GM18870 (cell line): ENCODE measurements at regions not wholly inside any gene's neighbourhood (a gene's known extent, or its start where the extent isn't known, plus 50 kb on each side); places are given as distances from the start of the nearest gene placed in this dataset.

Experiments
- ATAC-seq: cut with Tn5 transposase; IDR thresholded peaks from one replicate; pipeline ENCODE4 v1.9.1; 2021; ENCODE audit warnings: moderate library complexity; ENCODE audit not compliant: unreplicated experiment

DNA sequence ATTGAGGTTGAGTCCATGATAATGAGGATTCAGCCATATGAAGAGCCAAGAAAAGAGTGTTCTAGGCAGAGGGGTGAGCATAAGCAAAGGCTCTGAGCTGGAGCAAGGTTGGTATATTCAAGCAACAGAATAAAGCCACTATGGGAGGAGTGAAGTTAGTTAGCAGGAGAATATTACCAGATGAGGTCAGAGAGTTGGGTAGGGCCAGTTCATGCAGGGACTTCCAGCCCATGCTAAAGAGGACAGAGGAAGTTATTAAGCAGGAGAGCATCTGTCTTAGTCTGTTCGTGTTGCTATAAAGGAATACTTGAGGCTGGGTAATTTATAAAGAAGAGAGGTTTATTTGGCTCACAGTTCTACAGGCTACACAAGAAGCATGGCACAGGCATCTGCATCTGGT lies 57.1 kb upstream of the ATG10 start:
- ATAC-seq: no peak

DNA sequence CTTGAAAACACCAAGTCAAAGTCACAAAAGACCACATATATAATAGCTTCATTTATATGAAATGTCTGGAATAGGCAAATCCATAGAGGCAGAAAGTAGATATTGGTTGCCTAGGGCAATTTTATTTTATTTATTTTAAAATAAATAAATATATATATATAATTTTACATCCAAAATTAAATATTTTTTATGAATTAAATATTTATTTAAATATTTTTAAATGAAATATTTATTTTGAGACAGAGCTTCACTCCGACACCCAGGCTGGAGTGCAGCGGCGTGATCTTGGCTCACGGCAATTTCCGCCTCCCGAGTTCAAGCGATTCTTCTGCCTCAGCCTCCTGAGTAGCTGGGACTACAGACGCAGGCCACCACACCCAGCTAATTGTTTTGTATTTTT lies 58.9 kb upstream of the ATG10 start:
- ATAC-seq: no peak

DNA sequence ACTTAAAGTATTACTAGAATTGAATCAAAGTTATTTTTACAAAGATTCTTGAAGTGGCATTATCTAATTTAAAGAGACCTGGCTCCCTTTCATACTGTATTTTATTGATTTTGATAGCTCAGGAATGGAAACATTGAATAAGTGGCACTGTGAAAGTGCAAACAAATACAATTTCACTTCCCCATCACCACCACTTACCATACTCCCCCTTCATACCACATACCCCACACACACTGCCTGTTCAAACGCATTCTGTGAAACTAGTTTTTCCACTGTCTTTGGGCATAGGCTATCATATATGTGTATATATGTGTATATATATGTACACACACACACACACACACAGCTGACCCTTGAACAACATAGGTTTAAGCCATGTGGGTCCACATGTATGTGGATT lies 62.1 kb upstream of the ATG10 start:
- ATAC-seq: no peak

DNA sequence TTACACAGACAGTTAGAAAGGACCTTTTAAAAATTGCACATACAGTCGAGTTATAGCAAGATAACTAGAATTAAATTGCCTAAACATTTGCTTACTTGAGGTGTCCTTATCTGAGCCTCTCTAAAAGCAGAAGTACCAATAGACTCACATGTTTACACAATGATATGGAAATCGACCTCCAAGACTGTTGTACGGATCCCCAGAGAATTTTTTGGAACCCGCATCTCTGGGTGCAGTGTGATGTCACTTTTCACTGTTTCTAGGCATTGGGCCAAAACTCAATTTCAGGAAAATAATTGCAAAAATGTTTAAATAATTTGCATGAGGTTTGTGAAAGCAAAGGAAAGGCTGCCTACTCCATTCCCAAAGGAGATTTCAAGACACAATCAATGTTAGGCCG lies 63.1 kb upstream of the ATG10 start:
- no peak for ATAC-seq

DNA sequence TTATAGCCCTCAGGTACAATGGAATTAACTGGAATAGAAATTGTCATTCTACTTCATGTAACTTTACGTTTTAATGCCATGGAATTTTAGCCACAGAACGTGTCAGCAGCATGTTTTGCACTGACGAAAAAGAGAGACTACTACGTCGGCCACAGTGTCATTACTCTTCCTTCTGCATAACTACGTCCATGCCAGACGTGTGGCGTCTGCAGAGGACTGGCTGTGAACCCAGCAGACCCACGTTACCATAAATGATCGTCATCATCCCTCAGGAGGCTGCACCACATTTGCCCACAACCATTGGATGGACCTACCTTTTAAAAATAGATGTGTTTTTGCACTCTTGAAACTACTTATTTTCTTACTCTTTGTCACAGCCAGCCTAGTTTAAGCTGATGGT lies 63.8 kb upstream of the ATG10 start:
- ATAC-seq: no peak

DNA sequence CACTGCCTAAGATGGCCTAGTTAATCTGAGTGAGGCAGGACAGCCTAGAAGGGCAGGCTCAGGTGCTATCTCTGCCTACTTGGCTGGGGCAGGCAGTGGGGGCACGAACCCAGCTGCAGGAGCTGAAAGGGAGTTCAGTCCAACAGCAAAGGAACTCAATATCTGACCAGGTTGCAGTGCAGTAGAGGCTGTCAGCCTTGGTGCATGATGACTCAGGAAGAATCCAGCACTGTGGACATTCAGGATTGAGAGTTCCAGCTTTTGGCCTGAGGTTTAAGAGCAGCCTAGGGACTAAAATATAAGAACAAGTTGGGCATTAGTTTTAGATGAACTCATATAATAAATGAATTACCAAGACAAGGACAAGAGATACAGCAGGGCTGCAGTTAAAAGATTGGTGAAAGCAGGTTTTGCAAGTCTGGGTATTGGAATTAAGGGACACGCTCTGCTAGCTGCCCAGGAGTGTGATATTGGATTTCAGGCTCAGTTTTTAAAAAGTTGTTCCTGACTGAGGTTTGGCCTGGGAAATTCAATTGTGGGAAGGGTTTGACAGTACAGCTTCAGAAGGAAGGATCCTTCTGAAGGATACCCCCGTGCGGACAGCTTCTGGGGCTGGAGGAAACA lies 64.7 kb upstream of the ATG10 start:
- no peak for ATAC-seq

DNA sequence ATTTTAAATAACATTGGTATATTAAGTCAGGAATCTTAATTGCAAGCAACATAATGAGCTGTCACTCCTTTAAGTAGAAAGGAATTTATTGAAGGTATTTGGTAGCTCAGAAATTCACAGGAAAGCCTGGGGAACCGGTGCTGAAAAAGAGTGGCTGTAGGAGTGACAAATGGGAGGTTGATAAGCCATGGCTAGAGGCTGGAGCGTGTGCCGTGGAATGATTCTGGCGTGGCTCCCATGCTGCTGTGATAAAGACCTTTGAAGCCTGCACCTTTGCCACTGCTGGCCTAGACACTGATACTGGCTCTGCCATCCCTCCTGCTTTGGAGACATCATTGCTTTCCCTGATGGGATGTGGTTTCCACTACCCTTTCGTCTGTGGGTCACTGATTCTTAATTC lies 65.7 kb upstream of the ATG10 start:
- no peak for ATAC-seq

DNA sequence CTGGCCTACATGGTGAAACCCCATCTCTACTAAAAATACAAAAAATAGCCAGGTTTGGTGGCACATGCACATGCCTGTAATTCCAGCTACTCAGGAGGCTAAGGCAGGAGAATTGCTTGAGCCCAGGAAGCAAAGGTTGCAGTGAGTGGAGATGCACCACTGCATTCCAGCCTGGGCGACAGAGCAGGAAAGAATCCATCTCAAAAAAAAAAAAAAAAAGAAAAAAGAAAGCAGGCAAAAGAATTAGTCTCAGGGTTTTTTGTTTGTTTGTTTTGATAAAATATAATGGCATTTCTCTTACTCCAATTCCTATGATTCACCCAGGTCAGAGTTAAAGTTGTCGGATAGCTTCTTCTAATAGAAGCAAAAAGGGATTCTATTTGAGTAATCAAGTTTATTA lies 67.0 kb upstream of the ATG10 start:
- ATAC-seq: no peak

DNA sequence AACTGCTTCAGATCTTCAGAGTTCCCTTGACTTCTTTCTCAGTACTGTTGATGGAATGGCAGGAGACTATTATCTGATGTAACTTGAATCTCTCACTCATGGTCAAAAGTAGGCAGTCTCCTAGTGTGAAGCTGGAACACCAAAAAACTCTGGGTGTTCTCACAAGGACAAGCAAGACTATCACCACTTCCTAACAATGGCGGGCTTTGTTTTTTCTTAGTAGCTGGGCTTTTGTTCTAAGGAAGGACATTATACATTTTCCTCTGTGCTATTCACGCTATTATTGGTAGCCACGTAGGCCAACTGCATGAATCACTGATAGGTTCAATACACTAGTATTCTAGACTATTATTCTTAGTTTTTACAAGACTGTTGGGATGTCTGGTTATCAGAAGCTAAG lies 67.7 kb upstream of the ATG10 start:
- no peak for ATAC-seq

DNA sequence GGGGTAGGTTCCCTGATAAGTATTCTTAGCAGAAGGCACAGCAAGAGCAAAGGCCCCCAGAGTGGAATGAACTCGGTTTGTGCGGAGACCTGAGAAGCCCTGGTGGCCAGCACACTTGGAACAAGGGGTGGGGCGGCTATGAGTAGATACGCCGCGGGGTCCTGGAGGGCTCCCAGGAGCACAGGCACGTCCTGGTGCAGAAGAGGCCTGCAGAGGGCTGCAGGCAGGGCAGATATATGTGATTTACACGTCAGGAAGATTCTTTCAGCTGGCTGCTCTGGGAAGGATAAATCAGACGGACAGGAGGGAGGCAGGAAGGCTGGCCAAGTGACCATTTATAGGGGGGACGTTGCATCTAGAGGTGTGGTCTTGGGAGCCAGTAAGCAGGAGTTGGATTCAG lies 70.2 kb upstream of the ATG10 start:
- no peak for ATAC-seq

DNA sequence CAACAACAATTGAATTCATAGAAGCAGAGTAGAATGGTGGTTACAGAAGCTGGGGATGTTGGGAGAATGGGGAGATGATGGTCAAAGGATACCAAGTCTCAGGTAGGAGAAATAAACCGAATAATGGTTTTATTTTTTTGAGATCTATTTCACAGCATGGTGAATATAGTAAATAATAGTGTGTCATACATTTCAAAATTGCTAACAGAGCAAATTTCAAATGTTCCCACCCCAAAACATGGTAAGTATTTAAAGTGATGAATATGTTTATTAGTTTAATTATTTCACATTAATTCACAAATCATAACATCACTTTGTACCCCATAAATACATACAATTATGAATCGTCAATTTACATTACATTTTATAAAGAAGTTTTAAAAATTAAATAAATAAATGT lies 72.7 kb upstream of the ATG10 start:
- no peak for ATAC-seq

DNA sequence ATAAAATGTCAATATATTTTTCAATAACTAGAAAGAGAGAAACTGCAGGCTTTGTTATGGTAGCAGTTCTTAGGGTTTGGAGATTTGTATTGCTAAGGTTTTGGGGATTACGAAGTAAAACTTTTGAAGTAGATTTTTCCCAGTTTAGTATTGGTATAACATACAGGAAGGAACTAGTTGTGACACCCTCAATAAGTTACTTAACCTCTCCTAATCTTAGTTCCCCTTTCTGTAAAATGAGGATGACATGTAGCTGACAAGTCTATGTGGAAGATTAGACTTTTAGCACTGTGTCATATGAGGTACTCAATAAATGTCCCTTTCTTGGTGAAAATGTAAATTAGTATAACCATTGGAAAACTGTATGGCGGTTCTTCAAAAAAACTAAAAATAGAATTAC lies 73.4 kb upstream of the ATG10 start:
- no peak for ATAC-seq

DNA sequence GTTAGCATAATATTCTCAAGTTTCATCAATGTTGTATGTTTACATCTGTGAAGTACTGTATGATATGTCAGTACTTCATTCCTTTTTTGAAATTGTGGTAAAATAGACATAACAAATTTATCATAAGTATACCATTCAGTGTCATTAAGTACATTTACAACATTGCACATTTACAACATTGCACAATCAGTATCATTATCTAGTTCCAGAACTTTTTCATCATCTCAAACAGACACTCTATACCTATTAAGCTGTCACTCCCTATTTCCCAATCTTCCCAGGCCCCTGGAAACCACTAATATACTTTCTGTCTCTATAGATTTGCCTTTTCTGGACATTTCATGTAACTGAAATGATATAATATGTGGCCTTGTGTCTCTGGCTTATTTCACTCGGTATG lies 75.1 kb upstream of the ATG10 start:
- no peak for ATAC-seq

DNA sequence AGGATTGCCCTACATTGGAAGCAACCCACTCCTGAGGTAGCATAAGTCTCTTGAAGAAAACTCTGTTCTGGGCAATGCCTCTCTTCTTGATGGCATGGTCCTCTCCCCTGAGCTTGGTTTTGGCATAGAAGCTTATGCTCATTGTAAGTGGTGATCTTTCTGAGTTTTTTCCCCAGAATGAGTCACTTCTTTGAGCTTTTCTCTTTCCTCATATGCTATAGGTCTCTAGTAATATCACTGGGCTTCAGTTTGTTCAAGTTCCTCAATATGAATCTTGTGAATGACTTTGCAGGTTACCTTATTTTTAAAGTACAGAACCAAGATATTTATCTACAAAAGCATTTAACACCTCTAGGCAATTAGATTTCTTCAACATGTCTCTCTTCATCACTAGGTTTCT lies 76.5 kb upstream of the ATG10 start:
- no peak for ATAC-seq

DNA sequence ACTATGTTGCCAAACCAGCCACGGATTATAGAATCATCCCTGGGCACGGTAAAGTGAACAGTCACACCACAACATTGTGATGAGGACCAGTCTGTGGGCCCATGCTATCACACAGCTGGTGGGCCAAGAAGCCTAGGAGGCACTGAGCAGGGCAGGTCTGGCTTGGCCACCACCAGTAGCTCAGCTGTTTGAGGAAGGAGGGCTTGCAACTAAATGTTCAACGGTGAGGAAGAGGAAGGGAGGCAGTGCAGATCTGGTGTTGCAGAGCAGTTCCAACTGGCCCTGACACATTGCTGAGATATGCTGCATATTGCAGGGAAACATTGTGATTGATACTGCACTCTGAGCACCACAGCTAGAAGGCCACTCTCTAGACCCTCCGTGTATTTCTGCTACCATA lies 77.9 kb upstream of the ATG10 start:
- ATAC-seq: no peak

DNA sequence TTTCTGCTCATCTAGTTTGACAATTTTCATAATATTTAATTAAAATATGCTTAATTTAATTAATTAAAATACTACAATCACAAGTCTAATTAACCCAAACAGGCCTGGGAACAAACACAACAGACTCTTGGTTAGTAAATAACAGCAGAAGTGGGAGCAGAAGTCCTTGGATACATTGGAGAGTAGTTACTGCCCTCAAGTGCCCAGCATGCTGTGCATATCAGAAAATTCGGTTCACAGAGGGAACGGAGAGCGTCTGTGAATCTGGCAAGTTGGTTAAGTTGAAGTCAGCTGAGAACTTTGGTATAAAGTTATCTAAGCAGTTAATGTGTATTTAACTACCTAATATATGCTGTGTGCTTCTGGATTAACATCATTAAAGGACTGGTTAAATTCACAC lies 87.0 kb upstream of the ATG10 start:
- no peak for ATAC-seq

DNA sequence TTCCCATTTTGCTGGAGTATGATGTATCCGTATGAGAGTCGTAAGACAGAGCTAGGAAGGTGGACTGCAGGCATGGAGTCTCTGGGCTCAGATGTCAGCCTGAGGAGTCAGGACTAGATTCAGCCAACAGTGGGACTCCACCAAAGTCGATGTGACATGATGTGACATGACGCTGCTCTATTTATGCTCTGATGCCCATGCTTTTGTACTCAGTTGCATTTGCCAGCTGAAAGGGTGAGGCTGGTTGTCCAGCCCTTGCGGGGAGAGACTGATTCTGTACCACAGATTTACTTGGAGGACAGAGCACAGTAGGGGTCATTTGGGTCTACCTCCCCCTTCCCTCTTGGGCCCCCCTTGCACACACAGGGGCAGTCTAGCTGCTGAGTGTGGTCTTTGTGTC lies 88.5 kb upstream of the ATG10 start:
- ATAC-seq: no peak

DNA sequence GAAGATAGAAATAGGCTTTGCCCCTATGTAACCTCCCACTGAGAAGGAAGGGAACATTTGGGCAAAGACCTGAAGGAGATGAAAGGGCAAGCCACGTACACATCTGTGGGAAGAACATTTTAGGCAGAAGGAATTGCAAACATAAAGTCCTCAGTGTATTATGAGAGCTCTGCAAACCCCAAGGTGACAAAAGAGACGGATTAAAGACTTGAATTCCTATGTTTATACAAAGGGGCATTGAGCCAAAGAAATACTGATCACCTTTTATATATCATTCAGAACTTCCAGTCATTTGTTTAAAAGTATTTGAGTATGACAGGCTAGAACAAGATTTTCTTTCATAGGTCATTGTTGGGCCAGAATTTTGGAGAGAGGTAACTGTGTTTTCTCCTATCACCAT lies 90.2 kb upstream of the ATG10 start:
- ATAC-seq: no peak

DNA sequence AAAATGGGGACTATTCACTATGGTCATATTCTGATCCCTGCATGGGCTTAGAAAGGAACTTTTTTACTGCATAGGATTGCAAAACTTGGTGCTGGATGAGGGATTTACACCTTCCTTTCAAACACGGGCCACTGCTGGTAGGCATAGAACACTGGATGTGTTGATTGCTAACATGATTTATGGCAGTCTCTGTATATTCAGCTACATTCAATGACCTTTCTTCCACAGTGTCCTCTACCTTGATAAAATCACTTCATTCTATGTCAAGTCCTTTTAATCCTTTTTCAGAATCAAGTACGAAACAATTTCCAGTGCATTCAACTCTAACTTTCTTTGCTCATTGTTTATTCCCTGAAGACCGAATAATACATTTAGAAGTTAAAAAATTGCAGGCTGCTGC lies 91.9 kb upstream of the ATG10 start:
- no peak for ATAC-seq

DNA sequence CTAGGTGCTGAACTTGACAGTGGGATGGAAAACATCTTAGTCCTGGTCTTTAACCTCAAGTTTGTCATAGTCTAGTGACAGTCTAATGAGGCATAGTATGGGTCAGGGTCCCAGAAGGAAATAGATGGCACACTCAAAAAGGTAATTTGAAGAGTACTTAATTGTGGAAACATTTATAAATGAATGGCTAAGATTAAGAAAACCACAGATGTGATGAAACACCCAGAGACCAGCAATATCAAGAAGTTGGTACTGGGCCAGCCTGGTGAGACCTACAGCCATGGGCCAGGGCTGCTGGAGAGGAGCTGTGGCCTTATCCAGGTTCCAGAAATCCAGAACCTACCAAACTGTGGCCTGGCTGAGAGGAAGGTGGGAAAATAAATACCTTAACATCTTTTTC lies 93.5 kb upstream of the ATG10 start:
- ATAC-seq: no peak

DNA sequence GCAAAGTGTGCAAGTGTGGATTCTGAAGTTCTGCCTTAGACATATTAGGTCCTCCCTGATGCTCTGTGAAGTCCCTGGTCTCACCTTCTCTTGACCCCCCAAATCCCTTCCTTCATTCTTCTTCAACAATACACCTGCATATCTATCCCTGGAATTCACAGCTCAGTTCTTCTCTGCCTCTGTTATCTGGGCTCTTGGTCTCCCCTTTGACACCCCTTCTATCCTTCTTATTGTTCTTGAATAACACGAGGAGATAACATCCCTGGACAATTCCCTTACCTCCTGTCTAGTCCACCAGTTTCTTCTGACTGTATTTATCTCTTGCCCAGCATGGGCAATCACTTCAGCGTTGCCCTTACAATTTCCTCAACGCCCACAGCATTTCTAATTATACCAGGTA lies 104.8 kb upstream of the ATG10 start:
- ATAC-seq: no peak

DNA sequence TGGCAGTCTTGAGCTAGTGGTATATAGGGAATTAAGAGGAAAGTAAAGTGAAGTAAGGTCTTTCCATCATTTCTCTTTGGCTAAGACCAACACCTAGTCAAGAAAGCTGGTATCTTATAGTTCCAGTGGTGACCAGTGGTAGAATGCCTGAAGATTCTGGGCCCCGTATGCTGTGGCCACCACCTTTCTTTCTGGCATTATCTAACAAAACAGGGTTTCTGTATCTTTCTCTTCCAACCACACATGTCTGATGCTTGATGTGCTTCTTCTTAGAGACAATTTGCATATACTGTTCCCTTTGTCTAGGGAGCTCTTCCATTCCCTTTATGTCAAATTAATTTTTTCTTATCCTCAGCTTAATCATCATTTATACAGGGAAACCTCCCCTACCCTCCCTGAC lies 109.9 kb upstream of the SSBP2 start:
- ATAC-seq: no peak

DNA sequence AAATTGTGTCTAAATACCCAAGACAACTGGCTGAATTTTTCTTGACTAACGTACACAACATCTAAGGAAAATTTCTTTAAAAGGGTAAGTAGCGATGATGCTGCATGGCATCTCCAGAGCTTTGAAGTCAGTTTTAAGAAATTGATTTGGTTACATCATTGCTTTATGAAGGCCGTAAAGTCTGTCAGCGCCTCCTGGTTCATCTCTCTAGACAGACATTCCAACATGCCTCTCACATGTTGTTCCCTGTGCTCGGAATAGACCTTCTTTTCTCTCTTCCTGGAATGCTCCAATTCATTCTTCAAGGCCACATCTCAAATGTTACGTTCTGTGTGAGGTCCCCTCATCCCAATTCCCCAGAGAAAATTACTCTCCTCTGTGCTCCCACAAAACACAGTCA lies 108.7 kb upstream of the SSBP2 start:
- no peak for ATAC-seq
